GM21381 (cell line): ENCODE measurements at regions not wholly inside any gene's neighbourhood (a gene's known extent, or its start where the extent isn't known, plus 50 kb on each side); places are given as distances from the start of the nearest gene placed in this dataset.
"Not testable (repeated sequence)": the region's sequence is repeated elsewhere in the genome, so short reads cannot be mapped to it uniquely, and the experiment has no call there.

Experiments
- ATAC-seq: cut with Tn5 transposase; IDR thresholded peaks from one replicate; pipeline ENCODE4 v1.9.1; 2021; ENCODE audit warnings: mild to moderate bottlenecking, moderate library complexity; ENCODE audit not compliant: unreplicated experiment

DNA sequence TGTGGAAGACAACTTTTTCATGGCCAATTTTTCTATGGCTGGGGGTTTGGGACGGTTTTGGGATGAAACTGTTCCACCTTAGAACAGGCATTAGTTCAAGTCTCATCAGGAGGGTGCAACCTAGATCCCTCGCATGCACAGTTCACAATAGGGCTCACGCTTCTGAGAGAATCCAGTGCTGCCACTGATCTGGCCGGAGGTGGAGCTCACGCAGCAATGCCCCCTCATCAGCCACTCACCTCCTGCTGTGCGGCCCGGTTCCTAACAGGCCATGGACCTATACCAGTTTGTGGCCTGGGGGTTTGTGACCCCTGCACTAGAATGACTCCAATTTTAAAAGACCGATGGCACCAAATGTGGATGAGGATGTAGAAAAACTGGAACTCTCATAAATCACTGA lies 127.2 kb upstream of the IER5L start:
- ATAC-seq = no peak

DNA sequence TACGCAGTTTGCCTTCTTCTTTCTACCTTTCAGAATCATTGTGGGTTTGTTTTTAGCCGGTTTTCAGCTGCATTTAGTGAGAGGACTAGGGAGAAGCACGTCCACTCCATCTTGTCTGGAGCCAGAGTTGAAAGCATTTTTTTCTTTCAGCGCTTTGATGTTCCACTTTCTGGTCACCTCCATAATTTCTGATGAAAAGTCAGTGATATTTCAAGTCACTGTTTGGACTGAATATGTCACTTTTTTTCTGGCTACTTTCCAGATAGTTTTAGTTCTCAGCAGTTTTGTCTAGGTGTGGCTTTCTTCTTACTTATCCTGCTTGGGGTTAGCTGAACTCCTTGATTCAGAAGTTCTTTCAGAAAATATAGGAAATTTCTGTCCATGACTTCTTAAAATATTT lies 123.9 kb upstream of the IER5L start:
- ATAC-seq = no peak

DNA sequence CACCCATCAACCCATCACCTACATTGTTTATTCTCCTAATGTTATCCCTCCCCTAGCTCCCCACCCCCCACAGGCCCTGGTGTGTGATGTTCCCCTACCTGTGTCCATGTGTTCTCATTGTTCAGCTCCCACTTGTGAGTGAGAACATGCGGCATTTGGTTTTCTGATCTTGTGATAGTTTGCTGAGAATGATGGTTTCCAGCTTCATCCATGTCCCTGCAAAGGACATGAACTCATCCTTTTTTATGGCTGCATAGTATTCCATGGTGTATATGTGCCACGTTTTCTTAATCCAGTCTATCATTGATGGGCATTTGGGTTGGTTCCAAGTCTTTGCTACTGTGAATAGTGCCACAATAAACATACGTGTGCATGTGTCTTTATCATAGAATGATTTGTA lies 118.1 kb upstream of the IER5L start:
- not testable (repeated sequence) for ATAC-seq

DNA sequence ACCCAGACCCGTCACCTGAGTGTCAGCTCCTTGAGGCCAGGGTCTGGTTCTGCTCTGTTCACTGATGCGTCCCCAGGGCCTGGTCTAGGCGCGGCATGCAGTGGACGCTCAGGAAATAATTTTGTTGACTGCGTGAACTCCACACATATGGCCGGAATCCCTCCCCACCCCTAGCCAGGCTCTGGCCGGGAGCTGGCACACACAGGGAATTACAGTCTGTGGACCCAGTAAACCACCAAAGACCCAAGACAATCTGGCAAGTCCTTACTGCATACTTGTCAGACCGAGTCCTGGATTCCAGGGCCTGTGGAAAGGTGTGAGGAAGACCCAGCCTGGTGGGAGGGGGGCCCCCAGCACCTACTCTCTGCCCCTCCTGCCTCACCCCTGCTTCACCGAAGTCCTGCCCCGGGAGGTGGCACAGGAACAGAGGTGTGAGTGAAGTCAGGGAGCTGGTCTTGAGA lies 113.0 kb upstream of the IER5L start:
- ATAC-seq = no peak

DNA sequence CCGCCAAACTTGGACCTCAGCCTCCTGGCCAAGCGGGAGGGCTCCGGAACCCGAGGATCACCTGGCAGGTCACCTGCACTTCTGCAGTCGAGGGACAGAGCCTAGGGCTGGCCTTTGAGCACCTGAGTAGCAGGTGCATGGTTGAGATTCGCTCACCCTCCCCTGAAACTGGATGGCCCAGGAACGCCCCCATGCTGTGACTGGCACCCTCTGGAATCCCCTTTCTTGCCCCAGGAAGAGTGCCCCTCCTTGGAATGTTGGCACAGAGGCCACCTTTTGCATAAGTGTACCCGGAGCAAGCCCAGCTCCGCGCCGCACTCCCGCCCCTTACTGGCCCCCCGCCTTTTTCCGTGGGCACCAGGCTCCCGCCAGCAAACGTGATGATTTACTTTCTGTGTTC lies 112.5 kb upstream of the IER5L start:
- no peak for ATAC-seq

DNA sequence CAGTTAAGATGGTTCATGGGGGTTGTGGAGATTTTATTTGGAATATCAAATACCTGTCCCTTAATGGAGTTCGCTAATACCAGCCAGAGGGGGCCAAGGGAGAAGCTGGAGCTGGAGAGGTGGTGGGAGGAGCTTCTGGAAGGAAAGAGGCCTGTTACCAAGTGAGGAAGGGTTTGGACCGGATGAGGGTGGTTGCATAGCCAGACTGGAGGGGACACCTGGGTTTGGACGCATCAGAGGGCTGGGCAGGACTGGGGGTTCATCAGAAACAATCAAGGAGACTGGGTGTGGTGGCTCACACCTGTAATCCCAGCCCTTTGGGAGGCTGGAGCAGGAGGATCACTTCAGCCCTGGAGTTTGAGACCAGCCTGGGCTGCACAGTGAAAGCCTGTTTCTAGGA lies 111.8 kb upstream of the IER5L start:
- ATAC-seq = no peak

DNA sequence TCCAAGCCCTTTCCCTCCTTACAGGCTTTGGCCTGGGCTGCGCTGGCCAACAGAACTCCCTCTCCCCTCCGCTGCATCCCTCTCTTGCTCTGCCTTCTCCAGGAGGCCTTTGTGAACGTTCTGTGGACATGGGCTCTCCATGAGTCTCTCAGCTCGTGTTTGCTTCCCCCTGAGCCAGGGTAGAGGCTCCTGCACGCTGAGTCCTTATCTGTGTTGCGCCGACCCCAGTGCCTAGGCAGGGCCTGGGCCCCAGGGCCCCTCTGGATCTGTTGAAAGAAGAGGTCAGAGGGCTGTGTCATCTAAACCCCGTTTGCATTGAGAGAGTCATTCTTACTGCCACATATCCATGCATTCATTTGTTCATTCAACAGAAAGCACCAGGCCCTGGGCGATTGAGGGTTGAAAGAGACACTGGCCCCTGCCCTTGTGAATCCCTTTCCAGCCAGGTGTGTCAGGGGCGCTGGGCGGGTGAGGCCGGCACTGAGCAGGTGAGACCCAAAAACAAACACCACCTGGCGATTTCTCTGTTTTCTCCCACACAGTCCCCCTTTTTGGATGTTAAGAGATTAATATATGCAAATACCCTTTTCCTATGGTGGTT lies 111.2 kb upstream of the IER5L start:
- no peak for ATAC-seq

DNA sequence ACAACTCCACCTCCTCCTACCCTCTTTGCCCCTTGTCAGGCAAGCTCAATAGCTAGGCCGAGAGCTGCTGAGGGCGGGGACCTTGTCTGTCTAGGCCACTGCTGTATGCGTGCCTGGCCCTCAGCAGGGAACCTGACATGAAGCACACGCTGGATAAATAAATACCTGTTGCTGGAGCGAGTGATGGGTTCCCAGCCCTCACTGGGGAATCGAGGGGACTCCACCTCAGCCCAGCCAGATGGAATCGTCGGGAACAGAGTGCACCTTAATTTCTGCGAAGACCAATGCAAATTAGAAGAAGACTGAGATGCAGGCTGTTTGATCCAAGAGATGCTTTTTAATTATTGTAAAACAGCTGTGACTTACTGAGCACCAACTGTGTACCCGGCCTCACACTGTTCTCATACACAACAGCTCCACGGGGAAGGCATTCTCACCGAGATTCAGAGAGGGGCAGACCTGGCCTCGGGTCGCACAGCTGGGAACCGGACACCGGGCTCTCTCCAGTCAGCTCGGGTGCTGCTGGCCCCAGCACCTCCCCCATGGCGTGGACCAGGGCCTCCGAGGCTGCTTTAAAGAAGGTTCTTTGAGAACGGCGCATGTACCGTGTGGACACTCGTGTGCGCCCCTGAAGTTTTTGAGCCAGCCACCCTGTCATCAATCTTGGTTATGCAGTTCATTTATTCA lies 109.7 kb upstream of the IER5L start:
- no peak for ATAC-seq

DNA sequence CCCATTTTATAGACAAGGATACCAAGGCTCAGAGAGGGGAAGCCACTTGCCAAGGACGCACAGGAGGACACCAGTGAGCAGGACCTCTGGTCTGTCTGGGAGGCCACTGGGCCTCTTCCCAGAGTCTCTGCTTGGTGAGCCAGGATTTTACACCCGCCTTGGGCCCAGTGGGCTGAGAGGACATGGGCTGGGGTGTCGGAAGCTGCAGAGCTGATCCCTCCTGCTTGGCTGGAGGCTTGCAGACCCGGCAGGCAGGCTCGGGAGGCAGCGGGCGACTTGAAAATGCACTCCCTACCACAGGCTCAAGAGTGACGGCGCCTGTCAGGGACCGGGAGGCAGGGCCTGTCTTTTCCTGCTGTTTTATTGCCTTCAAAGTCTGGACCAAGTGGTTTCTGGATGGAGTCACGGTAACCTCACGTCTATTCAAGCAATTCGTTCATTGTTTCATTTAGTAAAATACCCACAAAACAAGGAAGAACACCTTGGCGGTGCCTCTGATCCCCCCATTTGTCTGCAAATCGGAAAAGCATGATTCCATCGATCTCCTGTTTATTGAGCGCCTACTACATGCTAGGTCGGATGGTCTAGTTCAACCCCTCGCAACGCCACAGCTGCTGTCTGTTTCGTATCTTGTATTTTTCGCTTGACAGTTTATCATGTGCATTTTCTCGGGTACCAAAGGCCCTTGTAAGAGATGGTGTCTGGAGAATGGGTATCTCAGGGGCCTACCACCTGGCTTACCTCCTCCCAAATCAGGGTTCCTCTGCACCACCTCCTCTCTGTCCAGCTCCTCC lies 108.1 kb upstream of the IER5L start:
- no peak for ATAC-seq

DNA sequence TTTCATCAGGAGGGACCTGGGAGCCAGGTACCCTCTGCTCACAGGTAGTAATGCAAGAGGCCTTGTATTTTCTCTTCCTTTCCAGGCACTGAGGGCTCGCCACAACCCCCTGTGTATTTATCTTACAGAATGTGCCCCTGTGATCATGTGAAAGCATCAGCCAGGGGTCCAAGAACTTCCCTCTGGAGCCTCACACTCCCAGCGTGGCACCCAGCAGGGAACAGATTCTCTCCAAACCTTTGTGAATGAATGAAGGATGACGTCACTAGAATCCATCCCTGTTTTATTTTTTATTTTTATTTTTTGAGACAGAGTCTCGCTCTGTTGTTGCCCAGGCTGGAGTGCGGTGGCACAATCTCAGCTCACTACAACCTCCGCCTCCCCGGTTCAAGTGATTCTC lies 107.3 kb upstream of the IER5L start:
- ATAC-seq = no peak

DNA sequence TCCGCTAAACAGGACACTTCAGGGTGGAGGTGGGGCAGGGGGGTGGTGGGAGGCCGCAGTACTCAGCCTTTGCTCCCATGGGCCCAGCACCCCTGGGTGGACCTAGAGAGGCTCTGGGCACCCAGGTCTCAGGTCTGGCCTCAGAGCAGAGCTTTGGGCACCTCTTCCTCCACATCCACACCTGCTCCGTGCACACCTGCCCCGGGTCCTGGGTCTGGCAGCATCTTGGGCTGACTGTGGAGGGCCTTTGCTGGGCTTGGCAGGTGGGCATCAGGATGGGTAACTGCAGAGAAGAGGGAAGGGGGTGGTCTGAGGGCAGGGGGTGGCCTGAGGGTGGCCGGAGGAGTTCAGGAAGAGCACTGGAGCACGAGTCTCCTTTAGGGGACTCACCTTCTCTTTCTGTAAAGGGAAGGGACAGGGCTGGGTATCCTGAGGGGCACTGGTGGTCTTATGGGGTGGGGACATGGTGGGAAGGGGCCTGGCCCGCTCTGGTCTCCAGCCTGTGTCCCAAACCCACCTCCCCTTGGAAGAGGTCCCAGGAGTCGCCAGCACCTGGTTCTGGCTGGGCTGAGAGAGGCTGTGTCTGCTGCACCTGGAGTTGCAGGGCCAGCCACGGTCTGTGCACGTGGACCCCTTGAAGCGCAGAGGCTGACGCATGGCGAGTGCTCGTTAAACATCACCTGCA lies 106.7 kb upstream of the IER5L start:
- ATAC-seq = no peak

DNA sequence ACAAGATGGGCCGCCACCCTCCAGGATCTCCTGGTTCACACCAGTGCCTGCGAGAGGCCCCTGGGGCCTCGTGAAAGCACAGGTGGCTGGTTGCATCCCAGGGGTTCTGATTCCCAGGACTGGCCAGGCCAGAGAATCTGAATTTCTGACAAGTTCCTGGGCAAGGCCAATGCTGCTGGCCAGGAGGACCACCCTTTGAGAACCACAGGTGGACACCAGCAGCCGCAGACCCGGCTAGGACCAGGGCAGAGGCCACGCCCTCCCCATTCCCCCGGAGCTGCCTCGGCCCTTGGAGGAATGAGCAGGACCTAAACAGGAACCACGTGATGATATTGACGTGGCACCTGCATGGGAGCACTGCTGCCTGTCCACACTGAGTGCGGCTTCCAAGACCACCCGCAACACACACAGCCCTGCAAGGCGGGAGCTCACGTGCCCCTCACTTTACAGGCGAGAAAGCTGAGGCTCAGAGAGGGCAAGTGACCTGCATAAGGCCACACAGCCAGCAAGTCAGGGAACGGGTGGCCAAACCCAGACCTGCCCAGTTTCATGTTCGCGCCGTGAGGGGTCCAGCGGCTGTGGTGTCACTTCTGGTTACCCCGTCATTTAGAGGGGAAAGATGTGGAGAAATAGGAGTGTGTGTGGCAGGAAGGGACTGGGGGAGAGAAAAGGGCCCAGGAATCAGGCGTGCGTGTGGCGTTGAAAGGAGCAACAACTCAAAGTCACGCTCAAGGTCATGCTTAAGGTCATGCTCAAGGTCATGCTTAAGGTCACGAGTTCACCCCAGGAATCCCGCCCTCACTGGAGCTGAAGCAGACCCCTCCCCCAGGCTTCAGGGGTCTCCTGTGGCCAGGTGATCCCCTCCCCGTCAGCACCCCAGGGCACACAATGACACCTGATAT lies 105.9 kb upstream of the IER5L start:
- ATAC-seq = no peak

DNA sequence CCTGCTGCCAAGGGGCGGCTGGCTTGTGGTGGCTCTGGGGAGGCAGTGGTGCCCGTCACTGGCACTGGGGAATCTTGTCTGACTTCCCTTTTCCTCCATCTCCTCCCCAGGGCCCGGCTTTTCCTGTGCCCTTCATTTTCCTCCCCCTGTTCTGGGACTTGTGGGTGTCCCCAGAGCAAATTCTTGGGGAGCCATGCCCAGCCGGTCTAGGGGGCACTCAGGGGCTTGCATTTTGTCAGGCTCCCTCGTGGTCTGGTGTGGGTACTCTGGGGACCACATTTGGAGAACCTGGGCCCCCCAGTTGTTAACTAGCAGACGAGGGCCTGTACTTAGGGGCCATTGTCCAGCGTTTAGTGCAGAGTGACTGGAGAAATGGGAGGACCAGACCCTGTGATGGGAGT lies 105.2 kb upstream of the IER5L start:
- ATAC-seq = no peak

DNA sequence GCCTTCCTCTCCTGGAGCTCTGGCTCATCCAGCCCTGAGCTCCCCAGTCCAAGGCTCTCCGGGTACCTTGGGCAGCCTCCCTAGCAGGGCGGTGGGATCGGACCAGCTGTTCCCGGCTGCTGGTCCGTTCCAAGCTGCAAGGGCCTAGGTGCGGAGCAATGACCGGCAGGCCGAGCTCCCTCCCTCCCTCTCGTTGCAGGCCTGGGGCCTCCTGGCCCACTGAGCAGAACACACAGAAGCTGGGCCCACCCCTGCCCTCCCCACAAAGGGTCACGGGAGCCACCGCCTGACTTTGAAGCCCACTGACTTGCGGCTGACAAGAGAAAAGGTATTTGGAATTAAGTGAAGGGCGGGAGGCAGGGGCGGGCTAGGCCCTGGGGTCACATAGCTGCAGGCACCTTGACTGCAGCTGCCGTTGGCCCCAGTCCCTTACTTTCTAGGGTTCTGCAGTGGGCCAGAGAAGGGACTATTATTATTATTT lies 104.7 kb upstream of the IER5L start:
- no peak for ATAC-seq

DNA sequence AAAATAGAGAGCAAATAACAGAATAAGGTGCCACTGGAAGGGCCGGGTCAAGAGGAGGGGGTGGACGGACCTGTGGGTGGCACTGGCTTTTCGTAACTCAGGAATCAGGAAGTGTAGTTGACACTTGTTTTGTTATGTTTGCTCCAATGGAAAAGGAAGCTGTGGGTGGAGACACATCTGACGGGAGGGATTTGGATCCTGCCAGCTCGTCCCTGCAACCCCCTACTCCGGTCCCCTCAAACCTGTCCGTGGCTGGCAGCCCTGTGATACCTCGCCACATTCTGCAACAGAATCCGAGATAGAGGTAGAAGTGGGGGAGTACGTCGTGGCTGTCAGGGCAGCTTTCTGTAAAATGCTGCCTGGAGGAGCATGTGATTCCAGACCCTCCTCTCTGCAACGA lies 104.2 kb upstream of the IER5L start:
- ATAC-seq = no peak

DNA sequence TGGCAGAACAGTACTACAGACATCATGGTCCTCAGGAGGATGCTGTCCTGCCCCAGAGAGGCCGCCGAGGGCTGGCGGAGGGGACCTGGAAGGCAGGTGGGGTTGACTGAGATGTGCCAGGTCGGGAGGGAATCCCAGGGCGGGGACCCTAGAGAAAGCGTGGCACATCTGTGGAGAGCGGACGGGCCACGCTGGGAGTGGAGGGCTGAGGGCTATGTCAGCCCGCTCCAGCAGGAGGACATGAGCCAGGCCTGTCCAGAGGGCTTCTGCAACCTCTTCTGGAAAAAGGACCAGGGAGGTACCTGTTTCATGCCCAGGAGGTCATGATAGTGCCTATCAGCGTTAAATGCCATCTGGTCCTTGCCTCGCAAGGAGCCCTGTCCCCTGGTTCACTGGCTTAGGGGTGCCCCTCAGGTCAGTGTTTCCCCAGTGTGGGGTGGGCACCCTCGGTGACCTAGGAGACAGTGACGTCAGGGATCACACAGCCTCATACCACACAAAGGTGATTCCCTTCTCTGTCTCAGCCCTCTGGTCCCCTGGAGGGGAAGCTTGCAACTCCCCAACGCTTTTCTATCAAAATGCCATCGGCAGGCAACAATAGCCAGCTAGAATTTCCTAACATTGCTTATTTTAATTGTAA lies 103.6 kb upstream of the IER5L start:
- ATAC-seq = no peak

DNA sequence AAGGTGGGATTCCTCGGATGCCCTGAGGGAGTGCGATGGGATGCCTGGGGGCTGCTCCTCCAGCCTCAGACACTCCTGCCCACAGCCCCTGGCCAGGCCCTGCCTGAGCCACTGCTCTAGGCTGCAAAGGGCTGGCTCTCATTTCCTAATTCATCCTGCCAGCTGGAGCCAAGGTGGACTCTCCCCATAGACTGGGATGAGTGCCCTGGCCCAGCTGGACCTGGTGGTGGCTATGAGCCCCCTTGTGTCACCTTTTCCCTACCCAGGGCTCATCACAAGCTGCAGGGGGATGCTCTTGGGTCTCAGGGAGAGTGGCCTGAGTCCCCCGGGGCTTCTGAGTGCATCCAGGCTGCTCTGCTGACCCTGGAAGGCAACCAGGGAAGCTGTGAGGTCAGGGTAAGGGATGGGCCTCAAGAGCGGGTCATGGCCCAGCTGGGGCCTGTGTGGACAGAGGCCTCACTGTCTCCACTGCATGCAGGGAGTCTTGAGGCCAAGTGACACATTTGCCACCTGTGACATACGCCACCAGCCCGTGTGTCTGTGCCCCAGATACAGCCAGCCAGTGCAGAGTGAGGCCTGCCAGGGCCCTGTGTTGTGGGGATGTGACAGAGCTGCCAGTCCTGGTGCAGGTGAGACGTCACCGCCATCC lies 102.7 kb upstream of the IER5L start:
- ATAC-seq = no peak

DNA sequence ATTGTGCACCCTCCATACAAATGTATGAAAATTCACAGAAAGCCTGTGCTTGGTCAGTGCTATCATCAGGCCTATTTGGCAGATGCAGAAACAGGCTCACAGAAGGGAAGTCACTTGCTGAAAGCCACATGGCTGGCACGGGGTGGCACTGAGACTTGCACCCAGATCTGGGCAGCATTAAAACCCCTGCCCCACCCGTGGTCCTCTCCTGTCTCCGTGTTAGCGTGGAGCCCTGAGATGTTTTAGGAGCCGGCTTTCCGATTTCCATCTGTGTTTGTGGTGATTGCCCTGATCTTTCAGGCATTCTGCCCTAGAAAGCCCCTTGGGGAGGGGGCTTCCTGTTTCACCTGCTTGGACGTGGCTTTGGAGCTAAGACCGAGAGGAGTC lies 102.2 kb upstream of the IER5L start:
- no peak for ATAC-seq
